ENCODE measurements at regions not wholly inside any gene's neighbourhood (a gene's known extent, or its start where the extent isn't known, plus 50 kb on each side); places are given as distances from the start of the nearest gene placed in this dataset.

GRCh38 chr18:23356424-23356823, 96.7 kb upstream of the RIOK3 start:
- no peak overlapping the region for H3K27ac Mint-ChIP-seq
- H3K4me3 Mint-ChIP-seq: no peak overlapping the region
- DNase-seq (ENCODE audit: low spot score) (no peak), ATAC-seq (no peak)
- H3K4me1 Mint-ChIP-seq (ENCODE audit: low read depth in 2 of 2): peaks cover 16 to 27% of the 10 kb centered on the region in 2 donors
- H3K9me3 Mint-ChIP-seq: no peaks in the 10 kb centered on the region
- no peaks in the 10 kb centered on the region for H3K36me3 Mint-ChIP-seq
- H3K27me3 Mint-ChIP-seq: no peaks in the 10 kb centered on the region

DNA sequence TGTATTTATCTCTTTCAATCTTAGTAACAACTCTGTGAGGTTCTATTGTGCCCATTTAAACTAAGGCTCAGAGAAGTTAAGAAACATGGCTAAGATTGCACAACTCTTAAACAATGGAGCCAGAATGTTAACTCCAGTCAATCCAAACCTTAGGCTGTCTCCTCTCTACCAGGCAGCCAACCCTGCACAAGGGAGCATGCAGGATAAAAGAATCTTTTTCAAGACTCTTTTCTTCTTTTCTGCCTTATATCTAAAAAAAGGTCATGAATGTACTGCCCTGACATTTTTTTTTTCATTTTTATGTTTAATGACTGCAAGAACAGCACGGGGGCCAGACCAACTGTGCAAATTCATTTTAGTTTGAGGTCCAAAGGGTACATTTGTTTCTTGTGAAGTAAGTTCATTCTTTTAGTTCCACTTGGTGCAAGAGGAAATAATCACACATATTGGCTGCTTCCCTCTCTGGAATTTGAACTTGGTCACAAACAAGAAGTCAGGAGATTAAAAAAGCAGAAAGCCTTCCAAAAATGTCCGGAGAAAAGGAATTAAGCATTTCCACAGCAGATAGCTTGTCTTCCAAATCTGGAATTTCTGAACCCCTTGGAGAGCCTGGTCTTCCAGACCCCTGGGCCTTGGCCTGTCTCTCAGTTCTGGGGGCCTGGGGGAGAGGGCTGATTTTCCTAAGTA, 96.0 kb upstream of the RIOK3 start:
- no peak for ATAC-seq
- H3K27ac Mint-ChIP-seq: no peak overlapping the region
- no peaks in the 10 kb centered on the region for H3K9me3 Mint-ChIP-seq
- no peaks in the 10 kb centered on the region for H3K27me3 Mint-ChIP-seq
- H3K36me3 Mint-ChIP-seq: no peaks in the 10 kb centered on the region
- no peak for DNase-seq (ENCODE audit: low spot score)
- H3K4me3 Mint-ChIP-seq: no peak overlapping the region
- H3K4me1 Mint-ChIP-seq (ENCODE audit: low read depth in 2 of 2): peaks cover 16 to 27% of the 10 kb centered on the region in 2 donors

DNA sequence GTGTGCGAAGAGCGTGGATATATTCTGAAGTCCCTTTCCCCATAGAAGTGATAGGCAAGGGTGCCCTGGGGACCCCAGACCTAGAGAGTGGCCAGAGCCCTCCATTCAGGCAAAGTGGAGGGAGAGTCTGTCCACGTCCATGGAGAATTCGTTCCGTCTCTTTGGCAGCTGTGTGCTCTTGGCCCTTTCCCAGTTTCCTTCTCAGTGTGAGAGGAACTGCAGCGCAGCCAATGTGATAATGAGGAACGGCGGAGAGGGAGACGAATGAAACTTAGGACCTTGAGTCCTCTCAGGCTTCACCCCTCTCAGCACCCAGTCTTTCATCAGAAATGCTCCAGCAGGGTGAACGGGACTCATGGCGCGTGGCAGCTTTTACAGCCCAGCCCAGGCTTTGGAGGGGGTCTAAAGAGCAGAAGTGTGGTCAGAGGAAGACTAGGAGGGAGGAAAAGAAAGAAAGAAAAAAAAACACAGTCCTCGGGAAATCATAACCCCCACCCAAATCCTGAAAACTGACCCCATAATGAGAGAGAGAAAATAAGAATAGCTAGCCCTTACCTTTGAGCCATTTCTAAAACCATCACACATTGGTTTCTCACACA, 95.0 kb upstream of the RIOK3 start:
- DNase-seq (ENCODE audit: low spot score) (no peak), ATAC-seq (no peak)
- no peaks in the 10 kb centered on the region for H3K9me3 Mint-ChIP-seq
- peak overlapping the region; percentile 41 to 57 for H3K27ac Mint-ChIP-seq
- no peaks in the 10 kb centered on the region for H3K36me3 Mint-ChIP-seq
- H3K27me3 Mint-ChIP-seq: no peaks in the 10 kb centered on the region
- peak overlapping the region; percentile 48 for H3K4me3 Mint-ChIP-seq
- peaks cover 16 to 23% of the 10 kb centered on the region in 2 donors for H3K4me1 Mint-ChIP-seq (ENCODE audit: low read depth in 2 of 2)

GRCh38 chr18:23359421-23359820, 93.7 kb upstream of the RIOK3 start:
- H3K27ac Mint-ChIP-seq: no peak overlapping the region

GRCh38 chr18:23363865-23364570, 89.1 kb upstream of the RIOK3 start:
- ATAC-seq: no peak
- no peaks in the 10 kb centered on the region for H3K27me3 Mint-ChIP-seq

More at GRCh38 chr18:23359421-23359820, 93.7 kb upstream of the RIOK3 start:
- ATAC-seq (no peak), DNase-seq (ENCODE audit: low spot score) (no peak)
- Mint-ChIP-seq H3K36me3 (no peaks in the 10 kb centered on the region), H3K4me3 (no peak overlapping the region), H3K4me1 (ENCODE audit: low read depth in 2 of 2) (peaks cover 16 to 20% of the 10 kb centered on the region in 2 donors), H3K9me3 (no peaks in the 10 kb centered on the region), H3K27me3 (no peaks in the 10 kb centered on the region)

GRCh38 chr18:23365602-23366001, 87.5 kb upstream of the RIOK3 start:
- H3K4me3 Mint-ChIP-seq: no peak overlapping the region
- no peak overlapping the region for H3K27ac Mint-ChIP-seq

More at GRCh38 chr18:23363865-23364570, 89.1 kb upstream of the RIOK3 start:
- Mint-ChIP-seq H3K4me1 (ENCODE audit: low read depth in 2 of 2) (peaks cover 0 to under 1% of the 10 kb centered on the region in 2 donors), H3K27ac (no peak overlapping the region), H3K36me3 (no peaks in the 10 kb centered on the region), H3K4me3 (no peak overlapping the region), H3K9me3 (no peaks in the 10 kb centered on the region)
- DNase-seq (ENCODE audit: low spot score): no peak

GRCh38 chr18:23369266-23369665, 83.8 kb upstream of the RIOK3 start:
- ATAC-seq (no peak), DNase-seq (ENCODE audit: low spot score) (no peak)
- Mint-ChIP-seq H3K27ac (no peak overlapping the region), H3K4me3 (no peak overlapping the region), H3K36me3 (no peaks in the 10 kb centered on the region), H3K9me3 (no peaks in the 10 kb centered on the region), H3K4me1 (ENCODE audit: low read depth in 2 of 2) (no peaks in the 10 kb centered on the region), H3K27me3 (no peaks in the 10 kb centered on the region)

More at GRCh38 chr18:23365602-23366001, 87.5 kb upstream of the RIOK3 start:
- Mint-ChIP-seq H3K4me1 (ENCODE audit: low read depth in 2 of 2) (no peaks in the 10 kb centered on the region), H3K9me3 (no peaks in the 10 kb centered on the region), H3K27me3 (no peaks in the 10 kb centered on the region), H3K36me3 (no peaks in the 10 kb centered on the region)
- ATAC-seq: no peak
- no peak for DNase-seq (ENCODE audit: low spot score)

- H3K27me3 Mint-ChIP-seq: no peaks in the 10 kb centered on the region
- no peak for DNase-seq (ENCODE audit: low spot score)
- H3K27ac Mint-ChIP-seq: no peak overlapping the region
- no peaks in the 10 kb centered on the region for H3K9me3 Mint-ChIP-seq
- no peak for ATAC-seq
- H3K4me3 Mint-ChIP-seq: no peak overlapping the region
- peaks cover 5 to 11% of the 10 kb centered on the region in 2 donors for H3K4me1 Mint-ChIP-seq (ENCODE audit: low read depth in 2 of 2)
- no peaks in the 10 kb centered on the region for H3K36me3 Mint-ChIP-seq
These were observed 79.5 kb upstream of the RIOK3 start for GRCh38 chr18:23373570-23373969.

GRCh38 chr18:23377669-23378301, 75.3 kb upstream of the RIOK3 start:
- Mint-ChIP-seq H3K36me3 (no peaks in the 10 kb centered on the region), H3K27me3 (no peaks in the 10 kb centered on the region), H3K9me3 (no peaks in the 10 kb centered on the region), H3K4me3 (no peak overlapping the region), H3K27ac (no peak overlapping the region), H3K4me1 (ENCODE audit: low read depth in 2 of 2) (peaks cover 5 to 11% of the 10 kb centered on the region in 2 donors)
- ATAC-seq: peak in 1 of 2 donors; percentile 65
- no peak for DNase-seq (ENCODE audit: low spot score)

- Mint-ChIP-seq H3K27me3 (no peaks in the 10 kb centered on the region), H3K27ac (no peak overlapping the region), H3K4me3 (no peak overlapping the region), H3K9me3 (no peaks in the 10 kb centered on the region), H3K36me3 (peaks cover 5% of the 10 kb centered on the region), H3K4me1 (ENCODE audit: low read depth in 2 of 2) (peaks cover 5 to 11% of the 10 kb centered on the region in 2 donors)
- ATAC-seq: no peak
- DNase-seq (ENCODE audit: low spot score): no peak
These were observed 74.8 kb upstream of the RIOK3 start for GRCh38 chr18:23378302-23378686.

DNA sequence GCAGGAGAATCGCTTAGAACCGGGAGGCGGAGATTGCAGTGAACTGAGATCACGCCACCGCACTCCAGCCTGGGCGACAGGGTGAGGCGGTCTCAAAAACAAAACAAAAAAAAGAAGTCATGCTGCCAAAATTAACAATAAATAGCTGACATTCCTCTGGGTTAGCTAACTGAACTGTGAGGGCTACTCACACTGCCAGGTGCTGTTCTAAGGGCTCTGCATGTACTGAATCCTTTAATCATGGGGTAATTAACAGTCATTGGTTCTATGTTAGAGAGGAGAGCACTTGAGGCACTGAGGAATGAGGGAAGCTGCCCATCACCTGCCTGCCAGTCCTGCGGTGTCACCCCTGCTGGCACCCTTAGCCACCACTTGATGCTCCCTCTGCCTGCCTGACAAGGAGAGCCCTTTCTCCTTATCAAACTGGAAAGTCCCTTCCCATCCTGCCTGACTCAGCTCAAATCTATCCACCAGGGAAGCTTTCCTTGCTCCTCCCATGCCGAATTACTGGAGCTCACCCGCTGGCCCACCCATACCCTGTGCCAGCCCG, 73.0 kb upstream of the RIOK3 start:
- Mint-ChIP-seq H3K27ac (no peak overlapping the region), H3K27me3 (no peaks in the 10 kb centered on the region)

DNA sequence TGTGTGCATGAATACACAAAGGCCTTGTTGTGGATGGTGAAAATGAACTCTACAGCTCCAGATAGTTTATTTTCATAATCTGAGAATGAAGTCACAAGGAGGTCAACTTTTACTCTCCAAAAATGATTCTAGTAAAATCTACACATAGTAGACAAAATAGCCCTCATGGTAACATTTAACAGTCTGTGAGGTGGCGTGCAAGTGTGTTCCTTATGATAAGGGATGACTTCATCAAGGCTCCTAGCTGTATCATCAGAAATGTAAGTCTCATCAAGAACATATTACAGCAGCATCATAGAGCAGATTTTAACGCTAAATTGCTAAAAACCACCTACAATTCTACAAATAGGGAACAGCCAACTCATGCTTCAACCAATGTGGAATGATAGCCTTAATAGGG, 72.3 kb upstream of the RIOK3 start:
- no peaks in the 10 kb centered on the region for H3K9me3 Mint-ChIP-seq
- H3K4me3 Mint-ChIP-seq: no peak overlapping the region
- DNase-seq (ENCODE audit: low spot score) (no peak), ATAC-seq (no peak)
- H3K27ac Mint-ChIP-seq: no peak overlapping the region
- peaks cover 6% of the 10 kb centered on the region for H3K36me3 Mint-ChIP-seq
- H3K27me3 Mint-ChIP-seq: no peaks in the 10 kb centered on the region
- H3K4me1 Mint-ChIP-seq (ENCODE audit: low read depth in 2 of 2): peaks cover 20 to 23% of the 10 kb centered on the region in 2 donors

More for the DNA sequence above, 73.0 kb upstream of the RIOK3 start:
- H3K4me1 Mint-ChIP-seq (ENCODE audit: low read depth in 2 of 2): peaks cover 14 to 18% of the 10 kb centered on the region in 2 donors
- H3K4me3 Mint-ChIP-seq: no peak overlapping the region
- H3K36me3 Mint-ChIP-seq: peaks cover 6% of the 10 kb centered on the region
- no peak for DNase-seq (ENCODE audit: low spot score)
- ATAC-seq: no peak
- no peaks in the 10 kb centered on the region for H3K9me3 Mint-ChIP-seq

DNA sequence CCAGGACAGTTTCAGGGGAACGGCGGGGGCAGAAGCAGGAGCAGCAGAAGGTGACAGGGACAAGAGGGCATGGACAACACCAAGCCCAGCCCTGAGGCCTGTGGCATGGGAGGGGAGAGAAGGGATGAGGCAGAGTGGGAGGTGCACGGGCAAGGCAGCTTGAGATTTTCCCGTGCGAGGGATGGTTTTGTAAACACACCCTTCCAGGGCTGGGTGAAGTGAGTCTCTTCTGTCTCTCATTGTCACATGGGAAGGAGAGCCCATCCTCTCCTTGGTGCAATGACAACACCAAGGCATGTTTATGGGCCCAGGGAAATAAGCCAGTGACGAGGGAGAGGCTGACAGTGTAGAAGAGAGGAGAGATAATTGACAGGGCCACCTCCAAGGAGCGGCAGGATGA, 69.6 kb upstream of the RIOK3 start:
- no peak overlapping the region for H3K4me3 Mint-ChIP-seq
- H3K9me3 Mint-ChIP-seq: no peaks in the 10 kb centered on the region
- no peak for ATAC-seq
- peaks cover 6% of the 10 kb centered on the region for H3K36me3 Mint-ChIP-seq
- H3K27ac Mint-ChIP-seq: no peak overlapping the region
- no peaks in the 10 kb centered on the region for H3K27me3 Mint-ChIP-seq
- DNase-seq (ENCODE audit: low spot score): no peak
- peaks cover 12 to 20% of the 10 kb centered on the region in 2 donors for H3K4me1 Mint-ChIP-seq (ENCODE audit: low read depth in 2 of 2)
